NCI-H1048 (cell line): ENCODE measurements at regions not wholly inside any gene's neighbourhood (a gene's known extent, or its start where the extent isn't known, plus 50 kb on each side); places are given as distances from the start of the nearest gene placed in this dataset.

Source experiments
- DNase-seq: peaks from one replicate; lab custom pipeline; 2025; lab: John Stamatoyannopoulos, UW

GRCh38 chr14:26128931-26129671 lies 468.7 kb downstream of the NOVA1 start:
- DNase-seq: no peak

- DNase-seq: no peak
Observed at GRCh38 chr14:26124896-26125438, 472.9 kb downstream of the NOVA1 start.

GRCh38 chr14:26123459-26123858 lies 474.4 kb downstream of the NOVA1 start:
- no peak for DNase-seq

- DNase-seq: no peak
Observed at GRCh38 chr14:26121181-26121580, 476.7 kb downstream of the NOVA1 start.

GRCh38 chr14:26113911-26114640 lies 483.8 kb downstream of the NOVA1 start:
- DNase-seq: no peak

- DNase-seq: peak; percentile 41
Observed at GRCh38 chr14:26104717-26105116, 493.1 kb downstream of the NOVA1 start.

- DNase-seq: no peak
Observed at GRCh38 chr14:26097852-26098251, 500.0 kb downstream of the NOVA1 start.

- no peak for DNase-seq
Observed at GRCh38 chr14:26088275-26088674, 509.6 kb downstream of the NOVA1 start.

- DNase-seq: no peak
Observed at GRCh38 chr14:26081043-26081442, 516.8 kb downstream of the NOVA1 start.

GRCh38 chr14:26078561-26078960 lies 519.3 kb downstream of the NOVA1 start:
- DNase-seq: no peak

GRCh38 chr14:26074892-26075291 lies 522.9 kb downstream of the NOVA1 start:
- no peak for DNase-seq

- DNase-seq: no peak
Observed at GRCh38 chr14:26070443-26070842, 527.4 kb downstream of the NOVA1 start.

GRCh38 chr14:26067786-26068459 lies 529.9 kb downstream of the NOVA1 start:
- DNase-seq: no peak

GRCh38 chr14:26067341-26067740 lies 530.5 kb downstream of the NOVA1 start:
- DNase-seq: no peak

GRCh38 chr14:26056036-26056616 lies 541.7 kb downstream of the NOVA1 start:
- DNase-seq: no peak

- DNase-seq: no peak
Observed at GRCh38 chr14:26032348-26032747, 565.5 kb downstream of the NOVA1 start.

- DNase-seq: no peak
Observed at GRCh38 chr14:26026384-26026783, 571.4 kb downstream of the NOVA1 start.

- no peak for DNase-seq
Observed at GRCh38 chr14:26023967-26024366, 573.9 kb downstream of the NOVA1 start.

GRCh38 chr14:26021759-26022158 lies 576.1 kb downstream of the NOVA1 start:
- DNase-seq: no peak

- DNase-seq: no peak
Observed at GRCh38 chr14:26017270-26017669, 580.6 kb downstream of the NOVA1 start.

GRCh38 chr14:26008290-26008689 lies 589.5 kb downstream of the NOVA1 start:
- DNase-seq: no peak

- no peak for DNase-seq
Observed at GRCh38 chr14:26004342-26004741, 593.5 kb downstream of the NOVA1 start.
